GM12878 (cell line): ENCODE measurements at regions not wholly inside any gene's neighbourhood (a gene's known extent, or its start where the extent isn't known, plus 50 kb on each side); places are given as distances from the start of the nearest gene placed in this dataset.
"Not testable (repeated sequence)": the region's sequence is repeated elsewhere in the genome, so short reads cannot be mapped to it uniquely, and the experiment has no call there.

Experiments
- ATAC-seq: fragments of 200-7000 bp; cut with Tn5 transposase; 3 replicates; pipeline ENCODE4 v1.9.1; 2020; ENCODE audit warnings: mild to moderate bottlenecking, moderate library complexity
- BruUV-seq: library from RNA; stranded (reverse); fragments of 400-500 nt; replicated peaks from 2 replicates; lab custom pipeline; 2021; lab: Mats Ljungman, UMichigan
- CTCF ChIA-PET: fragments of 300-600 bp; sonication (Branson Sonifier 250); formaldehyde crosslinking; extraction: SDS; loops from one replicate; lab custom pipeline; 2021; ENCODE audit warnings: inconsistent platforms; lab: Yijun Ruan, JAX
- POLR2A ChIA-PET: fragments of 350-600 bp; formaldehyde crosslinking; extraction: SDS; loops from one replicate; lab custom pipeline; 2021; ENCODE audit warnings: inconsistent platforms; lab: Charles Lee
- RAD21 ChIA-PET: fragments of 300-600 bp; sonication (Branson Sonifier 250); formaldehyde crosslinking; loops from one replicate; lab custom pipeline; 2023; ENCODE audit warnings: antibody characterized with exemption; ENCODE audit not compliant: unreplicated experiment; lab: Charles Lee
- SMC1A ChIA-PET: fragments of 300-600 bp; sonication (Branson Sonifier 250); formaldehyde crosslinking; loops from one replicate; lab custom pipeline; 2023; ENCODE audit not compliant: unreplicated experiment, uncharacterized antibody; lab: Charles Lee
- DNase-seq: peaks from one replicate; pipeline ENCODE4 v3.0.0-alpha.2; 2011; ENCODE audit warnings: low read depth, low spot score
- FAIRE-seq: peaks from 3 replicates; lab custom pipeline; 2011; peaks lifted over from hg19 to GRCh38; lab: Jason Lieb, UNC
- H2AFZ ChIP-seq: 2 replicates; pipeline ENCODE4 v1.6.0; 2011; ENCODE audit warnings: low read depth, low read length, control low read depth; ENCODE audit not compliant: control insufficient read depth
- H3K27ac ChIP-seq: 2 replicates; pipeline ENCODE4 v1.5.1; 2011; ENCODE audit warnings: control low read depth; ENCODE audit not compliant: control insufficient read depth, insufficient read depth
- H3K27me3 ChIP-seq, 2 experiments: replicated peaks in 1 of 2; 2 replicates each; pipeline versions ENCODE4 v1.6.0 to v1.6.1; 2011; ENCODE audit warnings: low read length in 1 of 2; ENCODE audit not compliant: control insufficient read depth in 2 of 2, insufficient read depth in 2 of 2
- H3K36me3 ChIP-seq, 2 experiments: 2 replicates each; pipeline ENCODE4 v1.5.1; 2011; ENCODE audit warnings: low read length in 1 of 2; ENCODE audit not compliant: control insufficient read depth in 2 of 2, insufficient read depth in 2 of 2
- H3K4me1 ChIP-seq: 2 replicates; pipeline ENCODE4 v1.6.1; 2011; ENCODE audit warnings: mild to moderate bottlenecking, low read length, moderate library complexity, mixed read lengths; ENCODE audit not compliant: control insufficient read depth, insufficient read depth
- H3K4me2 ChIP-seq: 2 replicates; pipeline ENCODE4 v1.6.0; 2011; ENCODE audit warnings: control low read depth; ENCODE audit not compliant: control insufficient read depth, insufficient read depth
- H3K4me3 ChIP-seq: fragments of 200-600 bp; sonication (generic); 2 replicates; pipeline ENCODE4 v1.5.1; 2016
- H3K79me2 ChIP-seq: 2 replicates; pipeline ENCODE4 v1.6.0; 2011; ENCODE audit warnings: low read length; ENCODE audit not compliant: control insufficient read depth, insufficient read depth
- H3K9ac ChIP-seq: 2 replicates; pipeline ENCODE4 v1.8.0; 2011; ENCODE audit warnings: low read length, control low read depth, mixed read lengths; ENCODE audit not compliant: control insufficient read depth, insufficient read depth
- H3K9me3 ChIP-seq: replicated peaks from 3 replicates; pipeline ENCODE4 v1.5.1; 2011; ENCODE audit warnings: mild to moderate bottlenecking, low read length; ENCODE audit not compliant: control insufficient read depth, insufficient read depth
- H4K20me1 ChIP-seq: 2 replicates; pipeline ENCODE4 v1.6.0; 2011; ENCODE audit not compliant: control insufficient read depth, insufficient read depth
- CREB1 ChIP-seq: IDR thresholded peaks from 2 replicates; pipeline ENCODE4 v1.6.1; 2012; ENCODE audit warnings: low read depth, mild to moderate bottlenecking, inconsistent platforms
- ESRRA ChIP-seq: IDR thresholded peaks from 2 replicates; pipeline ENCODE4 v1.6.1; 2012; ENCODE audit warnings: mild to moderate bottlenecking, low read length, improper control_type of control experiment
- NFYA ChIP-seq: IDR thresholded peaks from 2 replicates; pipeline ENCODE4 v1.6.1; 2011; ENCODE audit warnings: low read depth, mild to moderate bottlenecking, low read length, improper control_type of control experiment, borderline replicate concordance
- NR2C2 ChIP-seq: IDR thresholded peaks from 2 replicates; pipeline ENCODE4 v1.6.1; 2011; ENCODE audit warnings: borderline replicate concordance, low read depth; ENCODE audit not compliant: control insufficient read depth, insufficient read length
- POLR2AphosphoS2 ChIP-seq: IDR thresholded peaks from 2 replicates; pipeline ENCODE4 v1.6.1; 2011; ENCODE audit warnings: low read depth, mild to moderate bottlenecking, low read length, improper control_type of control experiment, moderate library complexity
- WGBS: methylation state at CpG from one replicate; pipeline ENCODE4 v1.1.6; 2016; ENCODE audit warnings: low lambda C conversion rate; ENCODE audit not compliant: insufficient replicate concordance, insufficient coverage; ENCODE audit errors: missing lambda C conversion rate; 5-methylcytosine and 5-hydroxymethylcytosine counted together
- in situ Hi-C: fragments of 300-500 bp; cut with MboI; formaldehyde crosslinking; loops from 9 replicates; pipeline ENCODE4 v1.14.3; 2018; ENCODE audit warnings: mixed read lengths
- intact Hi-C: fragments of 100-400 bp; cut with micrococcal nuclease; formaldehyde crosslinking; loops from one replicate; pipeline ENCODE4 v1.14.2; 2022; ENCODE audit not compliant: unreplicated experiment
- TF ChIP-seq, protein P1 (sequence below): IDR thresholded peaks from 2 replicates; pipeline ENCODE4 v1.6.1; 2012; ENCODE audit warnings: improper control_type of control experiment, low read depth, low read length; ENCODE audit not compliant: insufficient replicate concordance
- TF ChIP-seq, protein P2 (sequence below): fragments of 450-650 bp; IDR thresholded peaks from 2 replicates; pipeline ENCODE4 v1.6.1; 2016; ENCODE audit warnings: mild to moderate bottlenecking, moderate library complexity, borderline replicate concordance

DNA sequence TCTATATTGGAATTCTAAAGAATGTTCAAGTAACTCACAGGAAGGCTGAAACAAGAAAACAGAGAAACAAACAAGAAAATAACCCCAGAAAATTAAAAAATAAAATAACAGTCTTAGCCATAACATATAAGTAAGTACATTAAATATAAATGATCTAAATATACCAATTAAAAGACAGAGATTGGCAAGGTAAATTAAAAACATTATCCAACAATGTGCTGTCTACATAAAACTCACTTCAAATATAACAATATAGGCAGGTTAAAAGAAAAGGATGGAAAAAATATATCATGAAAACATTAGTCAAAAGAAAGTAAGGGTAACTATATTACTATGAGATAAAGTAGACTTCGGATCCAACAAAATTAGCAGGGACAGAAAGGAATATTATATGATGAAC, 98.1 kb upstream of the NANOS1 start (continued):
- TF ChIP-seq, protein P1, sequence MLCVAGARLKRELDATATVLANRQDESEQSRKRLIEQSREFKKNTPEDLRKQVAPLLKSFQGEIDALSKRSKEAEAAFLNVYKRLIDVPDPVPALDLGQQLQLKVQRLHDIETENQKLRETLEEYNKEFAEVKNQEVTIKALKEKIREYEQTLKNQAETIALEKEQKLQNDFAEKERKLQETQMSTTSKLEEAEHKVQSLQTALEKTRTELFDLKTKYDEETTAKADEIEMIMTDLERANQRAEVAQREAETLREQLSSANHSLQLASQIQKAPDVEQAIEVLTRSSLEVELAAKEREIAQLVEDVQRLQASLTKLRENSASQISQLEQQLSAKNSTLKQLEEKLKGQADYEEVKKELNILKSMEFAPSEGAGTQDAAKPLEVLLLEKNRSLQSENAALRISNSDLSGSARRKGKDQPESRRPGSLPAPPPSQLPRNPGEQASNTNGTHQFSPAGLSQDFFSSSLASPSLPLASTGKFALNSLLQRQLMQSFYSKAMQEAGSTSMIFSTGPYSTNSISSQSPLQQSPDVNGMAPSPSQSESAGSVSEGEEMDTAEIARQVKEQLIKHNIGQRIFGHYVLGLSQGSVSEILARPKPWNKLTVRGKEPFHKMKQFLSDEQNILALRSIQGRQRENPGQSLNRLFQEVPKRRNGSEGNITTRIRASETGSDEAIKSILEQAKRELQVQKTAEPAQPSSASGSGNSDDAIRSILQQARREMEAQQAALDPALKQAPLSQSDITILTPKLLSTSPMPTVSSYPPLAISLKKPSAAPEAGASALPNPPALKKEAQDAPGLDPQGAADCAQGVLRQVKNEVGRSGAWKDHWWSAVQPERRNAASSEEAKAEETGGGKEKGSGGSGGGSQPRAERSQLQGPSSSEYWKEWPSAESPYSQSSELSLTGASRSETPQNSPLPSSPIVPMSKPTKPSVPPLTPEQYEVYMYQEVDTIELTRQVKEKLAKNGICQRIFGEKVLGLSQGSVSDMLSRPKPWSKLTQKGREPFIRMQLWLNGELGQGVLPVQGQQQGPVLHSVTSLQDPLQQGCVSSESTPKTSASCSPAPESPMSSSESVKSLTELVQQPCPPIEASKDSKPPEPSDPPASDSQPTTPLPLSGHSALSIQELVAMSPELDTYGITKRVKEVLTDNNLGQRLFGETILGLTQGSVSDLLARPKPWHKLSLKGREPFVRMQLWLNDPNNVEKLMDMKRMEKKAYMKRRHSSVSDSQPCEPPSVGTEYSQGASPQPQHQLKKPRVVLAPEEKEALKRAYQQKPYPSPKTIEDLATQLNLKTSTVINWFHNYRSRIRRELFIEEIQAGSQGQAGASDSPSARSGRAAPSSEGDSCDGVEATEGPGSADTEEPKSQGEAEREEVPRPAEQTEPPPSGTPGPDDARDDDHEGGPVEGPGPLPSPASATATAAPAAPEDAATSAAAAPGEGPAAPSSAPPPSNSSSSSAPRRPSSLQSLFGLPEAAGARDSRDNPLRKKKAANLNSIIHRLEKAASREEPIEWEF, result no peak
- no peak for TF ChIP-seq POLR2AphosphoS2
- TF ChIP-seq NFYA, result no peak
- TF ChIP-seq ESRRA, result no peak
- TF ChIP-seq, protein P2, sequence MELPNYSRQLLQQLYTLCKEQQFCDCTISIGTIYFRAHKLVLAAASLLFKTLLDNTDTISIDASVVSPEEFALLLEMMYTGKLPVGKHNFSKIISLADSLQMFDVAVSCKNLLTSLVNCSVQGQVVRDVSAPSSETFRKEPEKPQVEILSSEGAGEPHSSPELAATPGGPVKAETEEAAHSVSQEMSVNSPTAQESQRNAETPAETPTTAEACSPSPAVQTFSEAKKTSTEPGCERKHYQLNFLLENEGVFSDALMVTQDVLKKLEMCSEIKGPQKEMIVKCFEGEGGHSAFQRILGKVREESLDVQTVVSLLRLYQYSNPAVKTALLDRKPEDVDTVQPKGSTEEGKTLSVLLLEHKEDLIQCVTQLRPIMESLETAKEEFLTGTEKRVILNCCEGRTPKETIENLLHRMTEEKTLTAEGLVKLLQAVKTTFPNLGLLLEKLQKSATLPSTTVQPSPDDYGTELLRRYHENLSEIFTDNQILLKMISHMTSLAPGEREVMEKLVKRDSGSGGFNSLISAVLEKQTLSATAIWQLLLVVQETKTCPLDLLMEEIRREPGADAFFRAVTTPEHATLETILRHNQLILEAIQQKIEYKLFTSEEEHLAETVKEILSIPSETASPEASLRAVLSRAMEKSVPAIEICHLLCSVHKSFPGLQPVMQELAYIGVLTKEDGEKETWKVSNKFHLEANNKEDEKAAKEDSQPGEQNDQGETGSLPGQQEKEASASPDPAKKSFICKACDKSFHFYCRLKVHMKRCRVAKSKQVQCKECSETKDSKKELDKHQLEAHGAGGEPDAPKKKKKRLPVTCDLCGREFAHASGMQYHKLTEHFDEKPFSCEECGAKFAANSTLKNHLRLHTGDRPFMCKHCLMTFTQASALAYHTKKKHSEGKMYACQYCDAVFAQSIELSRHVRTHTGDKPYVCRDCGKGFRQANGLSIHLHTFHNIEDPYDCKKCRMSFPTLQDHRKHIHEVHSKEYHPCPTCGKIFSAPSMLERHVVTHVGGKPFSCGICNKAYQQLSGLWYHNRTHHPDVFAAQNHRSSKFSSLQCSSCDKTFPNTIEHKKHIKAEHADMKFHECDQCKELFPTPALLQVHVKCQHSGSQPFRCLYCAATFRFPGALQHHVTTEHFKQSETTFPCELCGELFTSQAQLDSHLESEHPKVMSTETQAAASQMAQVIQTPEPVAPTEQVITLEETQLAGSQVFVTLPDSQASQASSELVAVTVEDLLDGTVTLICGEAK, result no peak
- TF ChIP-seq NR2C2, result no peak
- no peak for TF ChIP-seq CREB1
- TF ChIP-seq, all 136 proteins: peak for 0

DNA sequence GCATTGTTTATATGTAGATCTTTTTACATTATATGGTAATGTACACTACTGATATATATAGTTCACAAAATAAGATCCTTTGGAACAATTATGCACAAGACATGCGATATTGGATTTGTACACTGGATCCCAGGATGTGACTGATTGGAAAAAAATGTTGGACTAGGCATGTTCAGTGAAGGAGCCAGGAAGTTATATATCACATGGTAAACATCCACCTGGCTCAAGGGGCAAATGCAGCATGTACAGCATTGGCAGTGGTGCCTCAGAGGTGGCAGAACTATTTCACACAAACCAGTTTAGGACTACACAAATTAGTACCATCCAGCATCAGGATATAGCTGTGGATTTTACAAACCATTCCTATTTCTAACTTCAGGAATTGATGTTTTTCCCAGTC, 97.4 kb upstream of the NANOS1 start:
- H3K4me1 ChIP-seq, in situ Hi-C loops, DNase-seq, CTCF ChIA-PET, intact Hi-C loops, H3K79me2 ChIP-seq, H2AFZ ChIP-seq, BruUV-seq, H3K36me3 ChIP-seq, H4K20me1 ChIP-seq, FAIRE-seq, H3K4me2 ChIP-seq, H3K27ac ChIP-seq, SMC1A ChIA-PET, H3K27me3 ChIP-seq, H3K9me3 ChIP-seq, RAD21 ChIA-PET, H3K9ac ChIP-seq, POLR2A ChIA-PET, H3K4me3 ChIP-seq, ATAC-seq: not testable (repeated sequence)
- WGBS, result 37% methylated on average over 1 of the region's 1 CpG
